GM23248 (cell line): ENCODE measurements at regions not wholly inside any gene's neighbourhood (a gene's known extent, or its start where the extent isn't known, plus 50 kb on each side); places are given as distances from the start of the nearest gene placed in this dataset.

ENCODE experiments used
- EZH2 ChIP-seq: fragments of 200-600 bp; sonication (generic); IDR thresholded peaks from 2 replicates; pipeline ENCODE4 v1.6.1; 2018; ENCODE audit warnings: antibody characterized with exemption, mild to moderate bottlenecking; ENCODE audit not compliant: insufficient read depth, poor library complexity, severe bottlenecking
- EZH2phosphoT487 ChIP-seq: fragments of 200-600 bp; sonication (generic); IDR thresholded peaks from 2 replicates; pipeline ENCODE4 v1.6.1; 2018; ENCODE audit warnings: antibody characterized with exemption, moderate library complexity, mild to moderate bottlenecking, low read depth; ENCODE audit not compliant: insufficient read depth

GRCh38 chr16:55179852-55180585 is 144.0 kb upstream of the IRX6 start:
- TF ChIP-seq EZH2 (no peak), EZH2phosphoT487 (no peak)
